ENCODE measurements at regions not wholly inside any gene's neighbourhood (a gene's known extent, or its start where the extent isn't known, plus 50 kb on each side); places are given as distances from the start of the nearest gene placed in this dataset.

DNA sequence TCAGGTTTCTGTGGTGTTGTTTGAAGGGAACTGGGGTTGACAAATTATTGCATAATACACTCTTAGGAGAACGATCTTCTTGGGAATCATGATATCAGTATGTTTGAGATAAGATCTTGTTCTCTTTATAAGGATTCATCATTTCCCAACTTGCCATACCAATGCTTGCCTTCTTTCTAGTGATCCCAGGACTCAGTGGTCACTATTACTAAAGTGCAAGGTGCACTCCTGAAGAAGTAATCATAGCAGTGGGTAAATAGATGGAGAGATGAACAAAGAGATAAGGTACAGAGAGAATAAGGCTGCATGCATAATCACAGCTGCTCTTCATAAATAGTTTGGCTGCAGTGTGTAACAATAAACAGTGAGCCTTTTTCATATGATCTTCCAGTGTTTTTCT, 404.0 kb downstream of the DOK5 start:
- TF ChIP-seq, protein P1, sequence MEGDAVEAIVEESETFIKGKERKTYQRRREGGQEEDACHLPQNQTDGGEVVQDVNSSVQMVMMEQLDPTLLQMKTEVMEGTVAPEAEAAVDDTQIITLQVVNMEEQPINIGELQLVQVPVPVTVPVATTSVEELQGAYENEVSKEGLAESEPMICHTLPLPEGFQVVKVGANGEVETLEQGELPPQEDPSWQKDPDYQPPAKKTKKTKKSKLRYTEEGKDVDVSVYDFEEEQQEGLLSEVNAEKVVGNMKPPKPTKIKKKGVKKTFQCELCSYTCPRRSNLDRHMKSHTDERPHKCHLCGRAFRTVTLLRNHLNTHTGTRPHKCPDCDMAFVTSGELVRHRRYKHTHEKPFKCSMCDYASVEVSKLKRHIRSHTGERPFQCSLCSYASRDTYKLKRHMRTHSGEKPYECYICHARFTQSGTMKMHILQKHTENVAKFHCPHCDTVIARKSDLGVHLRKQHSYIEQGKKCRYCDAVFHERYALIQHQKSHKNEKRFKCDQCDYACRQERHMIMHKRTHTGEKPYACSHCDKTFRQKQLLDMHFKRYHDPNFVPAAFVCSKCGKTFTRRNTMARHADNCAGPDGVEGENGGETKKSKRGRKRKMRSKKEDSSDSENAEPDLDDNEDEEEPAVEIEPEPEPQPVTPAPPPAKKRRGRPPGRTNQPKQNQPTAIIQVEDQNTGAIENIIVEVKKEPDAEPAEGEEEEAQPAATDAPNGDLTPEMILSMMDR (conservative IDR thresholded peaks at IDR 0.05; ENCODE audit: low read depth in 2 of 2), result no peak
- no peak for TF ChIP-seq EZH2 (IDR thresholded peaks at IDR 0.05; ENCODE audit: low read depth, unreplicated experiment)
- no peak for TF ChIP-seq POLR2AphosphoS5 (IDR thresholded peaks at IDR 0.05; ENCODE audit: low read depth)
- TF ChIP-seq, protein P2, sequence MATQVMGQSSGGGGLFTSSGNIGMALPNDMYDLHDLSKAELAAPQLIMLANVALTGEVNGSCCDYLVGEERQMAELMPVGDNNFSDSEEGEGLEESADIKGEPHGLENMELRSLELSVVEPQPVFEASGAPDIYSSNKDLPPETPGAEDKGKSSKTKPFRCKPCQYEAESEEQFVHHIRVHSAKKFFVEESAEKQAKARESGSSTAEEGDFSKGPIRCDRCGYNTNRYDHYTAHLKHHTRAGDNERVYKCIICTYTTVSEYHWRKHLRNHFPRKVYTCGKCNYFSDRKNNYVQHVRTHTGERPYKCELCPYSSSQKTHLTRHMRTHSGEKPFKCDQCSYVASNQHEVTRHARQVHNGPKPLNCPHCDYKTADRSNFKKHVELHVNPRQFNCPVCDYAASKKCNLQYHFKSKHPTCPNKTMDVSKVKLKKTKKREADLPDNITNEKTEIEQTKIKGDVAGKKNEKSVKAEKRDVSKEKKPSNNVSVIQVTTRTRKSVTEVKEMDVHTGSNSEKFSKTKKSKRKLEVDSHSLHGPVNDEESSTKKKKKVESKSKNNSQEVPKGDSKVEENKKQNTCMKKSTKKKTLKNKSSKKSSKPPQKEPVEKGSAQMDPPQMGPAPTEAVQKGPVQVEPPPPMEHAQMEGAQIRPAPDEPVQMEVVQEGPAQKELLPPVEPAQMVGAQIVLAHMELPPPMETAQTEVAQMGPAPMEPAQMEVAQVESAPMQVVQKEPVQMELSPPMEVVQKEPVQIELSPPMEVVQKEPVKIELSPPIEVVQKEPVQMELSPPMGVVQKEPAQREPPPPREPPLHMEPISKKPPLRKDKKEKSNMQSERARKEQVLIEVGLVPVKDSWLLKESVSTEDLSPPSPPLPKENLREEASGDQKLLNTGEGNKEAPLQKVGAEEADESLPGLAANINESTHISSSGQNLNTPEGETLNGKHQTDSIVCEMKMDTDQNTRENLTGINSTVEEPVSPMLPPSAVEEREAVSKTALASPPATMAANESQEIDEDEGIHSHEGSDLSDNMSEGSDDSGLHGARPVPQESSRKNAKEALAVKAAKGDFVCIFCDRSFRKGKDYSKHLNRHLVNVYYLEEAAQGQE (IDR thresholded peaks at IDR 0.05; ENCODE audit: unreplicated experiment), result no peak
- TF ChIP-seq EZH2phosphoT487 (IDR thresholded peaks at IDR 0.05; ENCODE audit: unreplicated experiment), result no peak
- no peak for TF ChIP-seq NANOG (IDR thresholded peaks at IDR 0.05; ENCODE audit: borderline replicate concordance)

Measured in GM23338 (cell line).